ENCODE measurements at regions not wholly inside any gene's neighbourhood (a gene's known extent, or its start where the extent isn't known, plus 50 kb on each side); places are given as distances from the start of the nearest gene placed in this dataset.

- no peak for DNase-seq (ENCODE audit: low read depth)
Observed at GRCh38 chr12:65556676-65557437, 267.4 kb upstream of the HMGA2 start.

DNA sequence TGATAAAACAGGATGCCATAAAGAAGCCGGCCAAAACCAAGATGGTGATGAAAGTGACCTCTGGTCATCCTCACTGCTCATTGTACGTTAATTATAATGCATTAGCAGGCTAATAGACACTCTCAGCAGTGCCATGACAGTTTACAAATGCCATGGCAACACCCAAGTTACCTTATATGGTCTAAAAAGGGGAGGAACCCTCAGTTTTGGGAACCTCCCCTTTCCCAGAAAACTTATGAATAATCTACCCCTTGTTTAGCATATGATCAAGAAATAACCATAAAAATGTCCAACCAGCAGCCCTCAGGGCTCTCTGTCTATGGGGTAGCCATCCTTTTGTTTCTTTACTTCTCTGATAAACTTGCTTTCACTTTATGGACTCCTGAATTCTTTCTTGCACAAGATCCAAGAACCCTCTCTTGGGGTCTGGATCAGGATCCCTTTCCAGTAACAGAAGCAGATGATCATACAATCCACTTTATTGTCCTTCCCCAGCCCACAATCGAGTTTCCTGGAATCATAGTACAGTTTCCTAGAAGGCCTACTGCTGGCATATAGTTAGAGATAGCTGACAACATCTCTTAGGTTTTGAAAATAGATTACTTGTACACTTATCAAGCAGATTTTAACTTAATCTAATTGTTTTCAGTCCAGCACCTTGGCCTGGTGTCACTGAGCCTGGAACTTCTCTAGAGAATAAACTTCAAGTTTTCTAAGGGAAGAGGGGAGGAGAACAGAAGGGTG, 266.7 kb upstream of the HMGA2 start:
- no peak for DNase-seq (ENCODE audit: low read depth)

DNA sequence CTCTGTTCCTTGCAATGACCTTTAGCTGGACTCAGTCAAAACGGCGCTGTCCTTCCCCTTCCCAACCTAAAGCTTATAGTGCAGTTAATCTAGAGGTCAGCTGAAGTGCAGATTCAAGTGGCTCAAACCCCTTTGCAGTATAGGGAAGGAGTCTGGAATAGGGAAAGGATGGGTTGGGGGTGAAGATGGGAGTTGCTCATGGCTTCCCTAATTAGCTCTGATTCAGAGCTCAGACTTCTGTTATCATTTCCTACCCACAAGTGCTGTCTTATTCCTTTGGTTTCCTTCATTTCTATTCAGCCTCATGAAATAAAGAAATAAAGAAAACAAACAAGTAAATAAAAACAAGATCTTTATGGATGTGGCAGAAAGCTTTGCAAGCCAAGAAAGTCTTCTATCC, 264.0 kb upstream of the HMGA2 start:
- no peak for DNase-seq (ENCODE audit: low read depth)

GRCh38 chr12:65561798-65562382, 262.4 kb upstream of the HMGA2 start:
- no peak for DNase-seq (ENCODE audit: low read depth)

- no peak for DNase-seq (ENCODE audit: low read depth)
Observed at GRCh38 chr12:65565601-65566560, 258.4 kb upstream of the HMGA2 start.

DNA sequence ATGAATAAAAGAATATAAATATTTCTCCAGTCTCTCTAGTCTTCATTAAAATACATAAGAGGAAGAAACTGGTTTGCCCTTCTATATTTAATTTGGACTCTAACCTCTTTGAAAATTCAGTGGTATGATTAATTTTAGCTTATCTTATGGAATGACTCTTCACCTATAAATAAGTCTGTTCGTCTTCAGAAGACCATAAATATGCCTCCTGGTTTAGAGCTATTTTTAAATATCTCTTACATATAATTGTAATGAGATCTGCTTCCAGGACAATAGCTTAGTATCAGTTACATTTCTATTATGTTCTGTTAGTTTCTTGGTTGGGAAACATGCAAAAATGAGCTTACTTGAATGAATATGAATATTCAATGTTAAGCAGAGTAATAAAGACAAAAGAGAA, 257.5 kb upstream of the HMGA2 start:
- DNase-seq (ENCODE audit: low read depth): no peak

DNA sequence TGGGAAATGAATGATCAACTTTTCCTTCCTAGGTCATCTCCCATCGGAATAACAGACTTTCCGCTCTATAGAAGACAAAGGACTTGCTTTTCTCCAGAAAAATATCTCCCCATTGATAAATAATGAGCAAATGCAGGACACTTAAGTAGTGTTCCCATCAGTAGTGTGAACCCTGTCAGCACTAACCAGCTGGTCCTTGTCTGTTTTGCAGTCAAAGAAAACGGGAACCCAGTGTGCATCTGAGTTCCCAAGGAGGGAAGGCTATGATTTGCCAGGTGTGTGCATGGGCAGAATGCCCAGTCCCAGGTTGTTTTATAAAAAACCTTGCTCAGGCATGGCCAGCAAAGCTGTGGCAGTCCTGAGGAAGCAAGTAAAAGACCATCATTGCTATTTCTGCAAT, 256.5 kb upstream of the HMGA2 start:
- DNase-seq (ENCODE audit: low read depth): no peak

- DNase-seq (ENCODE audit: low read depth): no peak
Observed at GRCh38 chr12:65568517-65568916, 255.8 kb upstream of the HMGA2 start.

DNA sequence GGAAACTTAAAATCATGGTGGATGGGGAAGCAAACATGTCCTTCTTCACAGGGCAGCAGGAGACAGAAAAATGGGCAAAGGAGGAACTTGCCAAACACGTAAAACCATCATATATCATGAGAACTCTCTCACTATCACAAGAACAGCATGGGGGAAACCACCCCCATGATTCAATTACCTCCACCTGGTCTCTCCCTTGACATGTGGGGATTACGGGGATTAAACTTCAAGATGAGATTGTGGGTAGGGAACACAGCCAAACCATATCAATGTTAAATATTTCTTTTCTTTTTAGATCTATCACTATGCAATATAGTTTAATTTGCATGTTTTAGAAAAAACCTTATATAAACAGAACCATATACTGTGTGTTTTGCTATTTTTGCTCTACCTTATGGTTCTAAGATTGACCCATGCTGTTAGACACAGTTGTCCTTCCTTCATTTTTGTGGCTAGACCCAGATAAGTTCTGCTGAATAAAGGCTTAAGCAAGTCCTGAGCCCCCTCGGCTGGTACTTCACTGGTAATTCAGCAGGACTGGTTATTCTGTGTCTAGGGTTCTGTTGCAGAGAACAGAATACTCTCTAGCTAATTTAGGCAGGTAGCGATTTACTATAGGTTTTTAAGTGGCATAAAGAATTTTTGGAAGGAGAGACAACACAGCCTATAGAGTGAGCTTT, 253.7 kb upstream of the HMGA2 start:
- DNase-seq (ENCODE audit: low read depth): no peak

- DNase-seq (ENCODE audit: low read depth): no peak
Observed at GRCh38 chr12:65574867-65575266, 249.4 kb upstream of the HMGA2 start.

DNA sequence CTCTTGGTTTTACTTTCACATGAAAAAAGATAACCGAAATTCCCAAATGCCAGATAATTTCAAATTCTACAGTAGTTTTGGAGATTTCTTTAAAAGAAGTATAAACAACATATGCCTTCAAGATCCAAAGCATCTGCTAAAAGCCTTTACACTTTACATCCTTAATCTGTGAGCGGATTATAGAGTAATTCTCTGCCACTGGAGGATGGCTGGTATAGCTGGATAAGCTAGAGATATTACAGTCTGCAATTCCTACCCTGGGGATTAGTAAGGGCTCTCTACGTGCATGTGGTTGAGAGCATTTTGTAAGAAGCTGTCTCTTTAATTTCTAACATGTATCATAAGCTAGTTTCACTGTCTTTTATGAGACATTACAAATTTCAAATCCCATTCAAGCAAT, 240.3 kb upstream of the HMGA2 start:
- no peak for DNase-seq (ENCODE audit: low read depth)

- DNase-seq (ENCODE audit: low read depth): no peak
Observed at GRCh38 chr12:65585648-65586602, 238.4 kb upstream of the HMGA2 start.

DNA sequence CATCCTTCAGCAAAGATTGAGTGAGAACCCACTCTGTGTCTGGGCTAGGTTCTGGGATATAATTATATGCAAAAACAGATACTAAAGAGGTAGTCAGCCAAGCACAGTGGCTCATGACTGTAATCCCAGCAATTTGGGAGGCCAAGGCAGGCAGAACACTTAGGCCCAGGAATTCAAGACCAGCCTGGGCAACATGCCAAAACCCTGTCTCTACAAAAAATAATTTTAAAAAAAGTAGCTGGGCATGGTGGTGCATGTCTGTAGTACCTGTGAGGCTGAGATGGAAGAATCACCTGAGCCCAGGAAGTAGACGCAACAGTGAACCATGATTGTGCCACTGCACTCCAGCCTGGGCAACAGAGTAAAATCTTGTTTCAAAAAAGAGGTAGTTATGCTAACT, 237.5 kb upstream of the HMGA2 start:
- no peak for DNase-seq (ENCODE audit: low read depth)

GRCh38 chr12:65590318-65590717, 234.0 kb upstream of the HMGA2 start:
- DNase-seq (ENCODE audit: low read depth): no peak

DNA sequence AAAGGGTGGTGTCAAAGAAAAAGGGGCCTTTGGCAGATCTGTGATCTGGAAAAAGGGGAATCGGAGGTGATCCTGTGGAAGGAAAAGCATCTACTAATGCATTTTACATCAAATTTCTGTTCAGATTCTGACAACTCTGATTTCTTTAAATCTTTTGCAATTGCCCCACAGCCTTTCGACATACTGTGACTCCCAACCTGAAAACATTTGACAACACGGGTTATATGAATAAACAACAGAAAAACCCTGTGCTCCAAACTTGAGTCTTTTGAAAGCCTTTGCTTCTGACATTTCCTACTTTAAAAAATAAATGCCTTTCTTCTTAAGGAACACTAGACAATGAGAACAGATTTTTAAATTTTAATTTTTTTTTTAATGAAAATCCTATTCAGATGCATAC, 231.9 kb upstream of the HMGA2 start:
- no peak for DNase-seq (ENCODE audit: low read depth)

- DNase-seq (ENCODE audit: low read depth): no peak
Observed at GRCh38 chr12:65593239-65593701, 231.0 kb upstream of the HMGA2 start.

- DNase-seq (ENCODE audit: low read depth): no peak
Observed at GRCh38 chr12:65594409-65594808, 229.9 kb upstream of the HMGA2 start.

DNA sequence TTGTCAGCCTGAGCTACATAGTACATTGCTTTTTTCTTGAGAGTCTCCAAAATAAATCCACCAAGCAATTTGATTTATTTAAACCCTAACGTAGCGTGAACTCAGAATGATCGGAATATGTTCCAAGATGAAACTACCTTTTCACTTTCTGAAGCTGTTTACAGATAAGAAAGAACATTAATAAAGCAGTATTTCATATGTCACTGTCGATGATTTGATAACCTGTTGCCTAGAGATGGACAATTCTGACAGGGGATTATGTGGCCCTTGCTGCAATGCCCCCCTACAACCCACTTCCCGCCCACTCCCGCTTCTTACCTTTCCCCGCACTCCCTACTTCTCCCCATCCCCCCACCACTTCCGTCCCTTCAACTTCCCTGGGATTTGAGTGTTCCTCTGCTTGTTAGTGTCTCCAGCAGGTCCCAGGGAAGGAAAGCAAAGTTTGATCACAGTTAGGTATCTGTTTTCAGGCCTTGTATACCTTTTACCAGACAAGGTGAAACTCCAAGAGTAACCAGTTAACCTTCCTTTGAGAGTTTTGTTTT, 229.2 kb upstream of the HMGA2 start:
- DNase-seq (ENCODE audit: low read depth): no peak

GRCh38 chr12:65596514-65597091, 227.7 kb upstream of the HMGA2 start:
- DNase-seq (ENCODE audit: low read depth): no peak

DNA sequence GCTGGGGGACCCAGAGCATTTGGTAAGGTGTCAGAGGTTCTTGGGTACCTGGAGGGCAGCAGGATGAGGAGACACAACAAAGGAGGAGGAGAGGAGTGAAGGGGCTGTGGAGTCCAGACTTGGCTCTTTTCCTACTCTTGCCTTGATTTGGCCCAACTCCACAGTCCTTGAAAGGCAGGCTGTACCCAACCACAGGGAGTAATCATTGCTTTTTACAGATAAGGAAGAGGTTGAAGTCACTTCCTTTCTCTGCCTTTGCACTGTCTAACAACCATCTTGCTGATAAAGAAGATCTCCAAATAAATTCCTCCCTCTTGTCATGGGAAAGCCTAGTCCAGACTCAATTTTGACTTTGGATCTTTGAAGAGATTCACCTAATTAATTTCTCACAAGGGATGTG, 226.8 kb upstream of the HMGA2 start:
- no peak for DNase-seq (ENCODE audit: low read depth)

Data from stimulated activated CD8-positive, alpha-beta memory T cell treated with anti-CD3 and anti-CD28 coated beads, Interleukin-12 subunit alpha, Interleukin-12 subunit beta, amount 100 ng/mL, for 4 hours (primary cell).